ENCODE measurements at regions not wholly inside any gene's neighbourhood (a gene's known extent, or its start where the extent isn't known, plus 50 kb on each side); places are given as distances from the start of the nearest gene placed in this dataset.

- TF ChIP-seq EZH2 (IDR thresholded peaks at IDR 0.05; ENCODE audit: borderline replicate concordance, low read depth, low read length, severe bottlenecking) (no peak), CTCF (IDR thresholded peaks at IDR 0.05; ENCODE audit: borderline replicate concordance, extremely low read depth, low read length, poor library complexity, severe bottlenecking) (no peak)
Measured at GRCh38 chr7:10779465-10780399, 193.9 kb upstream of the PHF14 start.
